DND-41 (cell line): ENCODE measurements at regions not wholly inside any gene's neighbourhood (a gene's known extent, or its start where the extent isn't known, plus 50 kb on each side); places are given as distances from the start of the nearest gene placed in this dataset.

ENCODE experiments used
- ATAC-seq: fragments of 200-7000 bp; cut with Tn5 transposase; 3 replicates; pipeline ENCODE4 v1.9.1; 2021; ENCODE audit warnings: low read depth; ENCODE audit not compliant: insufficient read depth
- DNase-seq: peaks from one replicate; pipeline ENCODE4 v3.0.0-alpha.2; 2020
- H2AFZ ChIP-seq: 2 replicates; pipeline ENCODE4 v1.6.0; 2012; ENCODE audit warnings: low read depth, low read length
- H3K27ac ChIP-seq: 2 replicates; pipeline ENCODE4 v1.5.1; 2012; ENCODE audit warnings: low read length, inconsistent platforms
- H3K27me3 ChIP-seq: fragments of 200-600 bp; sonication (generic); 2 replicates; pipeline ENCODE4 v1.6.0; 2012; ENCODE audit warnings: low read length, mild to moderate bottlenecking, inconsistent platforms; ENCODE audit not compliant: insufficient read depth, poor library complexity
- H3K36me3 ChIP-seq: 2 replicates; pipeline ENCODE4 v1.5.1; 2012; ENCODE audit warnings: low read length, inconsistent platforms; ENCODE audit not compliant: insufficient read depth
- H3K4me1 ChIP-seq: 2 replicates; pipeline ENCODE4 v1.5.1; 2012; ENCODE audit warnings: mild to moderate bottlenecking, low read length; ENCODE audit not compliant: insufficient read depth
- H3K4me2 ChIP-seq: 2 replicates; pipeline ENCODE4 v1.6.0; 2012; ENCODE audit warnings: mild to moderate bottlenecking, moderate library complexity, low read length, inconsistent platforms; ENCODE audit not compliant: insufficient read depth
- H3K4me3 ChIP-seq, 2 experiments: fragments of 200-600 bp in 1 of 2; shearing (Covaris generic) in 1 of 2; 2 replicates each; pipeline ENCODE4 v1.5.1; 2012 to 2016; ENCODE audit warnings: inconsistent platforms in 2 of 2, low read length in 2 of 2, mild to moderate bottlenecking in 2 of 2, low read depth in 1 of 2, moderate library complexity in 1 of 2
- H3K79me2 ChIP-seq: 2 replicates; pipeline ENCODE4 v1.6.0; 2012; ENCODE audit warnings: low read length, inconsistent platforms; ENCODE audit not compliant: insufficient read depth
- H3K9ac ChIP-seq: 2 replicates; pipeline ENCODE4 v1.6.0; 2012; ENCODE audit warnings: low read depth, mild to moderate bottlenecking, inconsistent platforms, low read length, moderate library complexity
- H3K9me3 ChIP-seq: 2 replicates; pipeline ENCODE4 v1.5.1; 2012; ENCODE audit warnings: low read length, moderate library complexity, mild to moderate bottlenecking, inconsistent platforms; ENCODE audit not compliant: insufficient read depth, severe bottlenecking
- H4K20me1 ChIP-seq: 2 replicates; pipeline ENCODE4 v1.6.0; 2012; ENCODE audit warnings: low read length; ENCODE audit not compliant: insufficient read depth
- CTCF ChIP-seq: IDR thresholded peaks from 2 replicates; pipeline ENCODE4 v1.5.1; 2012; ENCODE audit warnings: borderline replicate concordance, low read length, moderate library complexity, mild to moderate bottlenecking; ENCODE audit not compliant: poor library complexity, severe bottlenecking; ENCODE audit errors: extremely low read depth
- EZH2 ChIP-seq: IDR thresholded peaks from 3 replicates; pipeline ENCODE4 v1.6.1; 2012; ENCODE audit warnings: borderline replicate concordance, low read depth, mild to moderate bottlenecking, moderate library complexity, low read length, inconsistent platforms; ENCODE audit not compliant: severe bottlenecking

DNA sequence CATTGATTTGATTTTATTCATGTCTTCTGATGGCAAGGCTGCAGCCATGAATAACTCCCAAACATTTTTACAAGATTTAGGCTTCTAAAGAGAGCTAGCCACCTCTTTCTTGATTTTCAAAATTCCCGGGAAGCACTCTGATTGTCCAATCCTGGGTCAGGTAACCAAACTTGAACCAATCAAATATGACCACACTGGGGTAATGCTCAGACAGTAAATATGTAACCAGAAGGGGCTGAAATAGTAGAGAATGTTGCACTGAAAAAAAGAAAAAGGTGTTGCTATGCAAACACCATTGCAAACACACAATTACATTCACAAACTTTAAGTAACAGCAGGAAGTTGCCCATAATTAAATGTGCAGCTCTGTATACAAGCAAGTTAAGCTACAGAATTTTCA, 112.9 kb upstream of the IQCM start:
- no peaks in the 10 kb centered on the region for H3K36me3 ChIP-seq
- no peaks in the 10 kb centered on the region for H3K79me2 ChIP-seq
- TF ChIP-seq EZH2 (no peak), CTCF (no peak)
- H3K4me1 ChIP-seq: no peaks in the 10 kb centered on the region
- H3K9me3 ChIP-seq: no peaks in the 10 kb centered on the region
- no peak overlapping the region for H3K4me2 ChIP-seq
- no peak overlapping the region for H3K27ac ChIP-seq
- no peak overlapping the region for H3K9ac ChIP-seq
- H3K4me3 ChIP-seq: no peak overlapping the region
- DNase-seq (no peak), ATAC-seq (no peak)
- H4K20me1 ChIP-seq: no peaks in the 10 kb centered on the region
- H2AFZ ChIP-seq: no peak overlapping the region
- no peaks in the 10 kb centered on the region for H3K27me3 ChIP-seq

- Histone ChIP-seq H3K9ac (no peak overlapping the region), H3K27me3 (no peaks in the 10 kb centered on the region), H3K36me3 (no peaks in the 10 kb centered on the region), H3K9me3 (no peaks in the 10 kb centered on the region), H3K4me2 (no peak overlapping the region), H3K4me3 (no peak overlapping the region), H3K4me1 (no peaks in the 10 kb centered on the region), H3K79me2 (no peaks in the 10 kb centered on the region), H2AFZ (no peak overlapping the region), H3K27ac (no peak overlapping the region), H4K20me1 (no peaks in the 10 kb centered on the region)
- TF ChIP-seq CTCF: no peak
- TF ChIP-seq EZH2: no peak
- no peak for ATAC-seq
- DNase-seq: no peak
Measured at GRCh38 chr4:149931431-149931830, 115.8 kb upstream of the IQCM start.

- no peaks in the 10 kb centered on the region for H3K4me1 ChIP-seq
- H4K20me1 ChIP-seq: no peaks in the 10 kb centered on the region
- H3K9ac ChIP-seq: no peak overlapping the region
- no peaks in the 10 kb centered on the region for H3K27me3 ChIP-seq
- TF ChIP-seq CTCF (no peak), EZH2 (no peak)
- H3K36me3 ChIP-seq: no peaks in the 10 kb centered on the region
- no peaks in the 10 kb centered on the region for H3K79me2 ChIP-seq
- H3K4me2 ChIP-seq: no peak overlapping the region
- no peak overlapping the region for H2AFZ ChIP-seq
- no peak for DNase-seq
- ATAC-seq: no peak
- H3K9me3 ChIP-seq: no peaks in the 10 kb centered on the region
- H3K4me3 ChIP-seq: no peak overlapping the region
- H3K27ac ChIP-seq: no peak overlapping the region
Measured at GRCh38 chr4:149932188-149932587, 116.5 kb upstream of the IQCM start.

DNA sequence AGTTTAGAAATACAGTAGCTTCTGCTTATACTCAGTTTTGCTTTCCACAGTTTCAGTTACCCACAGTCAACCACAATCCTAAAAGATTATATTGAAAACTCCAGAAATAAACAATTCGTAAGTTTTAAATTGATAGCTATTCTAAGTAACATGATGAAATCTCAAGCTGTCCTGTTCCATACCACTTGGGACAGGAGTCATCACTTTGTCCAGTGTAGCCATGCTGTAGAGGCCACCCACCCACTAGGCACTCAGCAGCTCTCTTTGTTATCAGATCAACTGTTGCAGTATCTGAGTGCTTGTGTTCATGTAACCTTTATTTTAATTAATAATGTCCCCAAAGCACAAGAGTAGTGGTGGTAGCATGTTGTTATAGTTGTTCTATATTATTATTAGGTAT, 117.5 kb upstream of the IQCM start:
- no peaks in the 10 kb centered on the region for H3K9me3 ChIP-seq
- no peak overlapping the region for H3K4me2 ChIP-seq
- no peak overlapping the region for H2AFZ ChIP-seq
- no peak for DNase-seq
- TF ChIP-seq CTCF (no peak), EZH2 (no peak)
- no peaks in the 10 kb centered on the region for H3K4me1 ChIP-seq
- H3K36me3 ChIP-seq: no peaks in the 10 kb centered on the region
- no peak overlapping the region for H3K4me3 ChIP-seq
- no peak overlapping the region for H3K9ac ChIP-seq
- H4K20me1 ChIP-seq: no peaks in the 10 kb centered on the region
- no peaks in the 10 kb centered on the region for H3K79me2 ChIP-seq
- H3K27ac ChIP-seq: no peak overlapping the region
- H3K27me3 ChIP-seq: no peaks in the 10 kb centered on the region
- ATAC-seq: no peak
